MM.1S (cell line): ENCODE measurements at regions not wholly inside any gene's neighbourhood (a gene's known extent, or its start where the extent isn't known, plus 50 kb on each side); places are given as distances from the start of the nearest gene placed in this dataset.

Source experiments
- DNase-seq: peaks from one replicate; pipeline ENCODE4 v3.0.0-alpha.2; 2015
- H2AFZ ChIP-seq: fragments of 300-600 bp; sonication (generic); 2 replicates; pipeline ENCODE4 v1.6.0; 2016; ENCODE audit warnings: antibody characterized with exemption, low read length
- H3F3A ChIP-seq: fragments of 300-600 bp; sonication (generic); 2 replicates; pipeline ENCODE4 v1.6.1; 2016; ENCODE audit warnings: mild to moderate bottlenecking, antibody characterized with exemption, low read length, moderate library complexity, mixed read lengths; ENCODE audit not compliant: insufficient read depth
- H3K27ac ChIP-seq: fragments of 300-600 bp; sonication (generic); 2 replicates; pipeline ENCODE4 v1.5.1; 2016; ENCODE audit warnings: mild to moderate bottlenecking, low read length
- H3K27me3 ChIP-seq: fragments of 300-600 bp; sonication (generic); replicated peaks from 2 replicates; pipeline ENCODE4 v1.6.0; 2016; ENCODE audit warnings: low read length; ENCODE audit not compliant: insufficient read depth
- H3K36me3 ChIP-seq: fragments of 300-600 bp; sonication (generic); replicated peaks from 2 replicates; pipeline ENCODE4 v1.6.1; 2016; ENCODE audit warnings: mild to moderate bottlenecking, low read length, mixed read lengths; ENCODE audit not compliant: insufficient read depth
- H3K4me1 ChIP-seq: fragments of 300-600 bp; sonication (generic); 2 replicates; pipeline ENCODE4 v1.6.1; 2016; ENCODE audit warnings: low read length, mixed read lengths
- H3K4me2 ChIP-seq: fragments of 300-600 bp; sonication (generic); 2 replicates; pipeline ENCODE4 v1.6.0; 2016; ENCODE audit warnings: low read depth, low read length
- H3K4me3 ChIP-seq: fragments of 300-600 bp; sonication (generic); 2 replicates; pipeline ENCODE4 v1.5.1; 2016; ENCODE audit warnings: low read length, mixed read lengths
- H3K79me2 ChIP-seq: fragments of 300-600 bp; sonication (generic); 2 replicates; pipeline ENCODE4 v1.6.1; 2016; ENCODE audit warnings: mixed run types, low read length, mixed read lengths
- H3K9ac ChIP-seq: fragments of 300-600 bp; sonication (generic); 2 replicates; pipeline ENCODE4 v1.6.1; 2016; ENCODE audit warnings: low read length, mixed read lengths
- H3K9me2 ChIP-seq: fragments of 300-600 bp; sonication (generic); replicated peaks from 2 replicates; pipeline ENCODE4 v1.6.1; 2016; ENCODE audit warnings: mild to moderate bottlenecking, low read length, mixed read lengths; ENCODE audit not compliant: insufficient read depth
- H3K9me3 ChIP-seq: fragments of 300-600 bp; sonication (generic); replicated peaks from 2 replicates; pipeline ENCODE4 v1.6.1; 2016; ENCODE audit warnings: mild to moderate bottlenecking, low read length, mixed read lengths; ENCODE audit not compliant: insufficient read depth
- H4K20me1 ChIP-seq: fragments of 300-600 bp; sonication (generic); 2 replicates; pipeline ENCODE4 v1.6.1; 2016; ENCODE audit warnings: mild to moderate bottlenecking, low read length, moderate library complexity, mixed read lengths; ENCODE audit not compliant: insufficient read depth
- EZH2 ChIP-seq: fragments of 300-600 bp; sonication (generic); optimal IDR thresholded peaks from 2 replicates; pipeline ENCODE3; 2017; ENCODE audit warnings: low read depth, mild to moderate bottlenecking, antibody characterized with exemption, low read length, mixed read lengths
- EZH2phosphoT487 ChIP-seq: fragments of 300-600 bp; sonication (generic); IDR thresholded peaks from 2 replicates; pipeline ENCODE4 v1.6.1; 2018; ENCODE audit warnings: antibody characterized with exemption, low read length
- TF ChIP-seq, protein P1 (sequence below): fragments of 300-600 bp; sonication (generic); IDR thresholded peaks from 2 replicates; pipeline ENCODE4 v1.5.1; 2016; ENCODE audit warnings: antibody characterized with exemption, low read length, mixed read lengths

DNA sequence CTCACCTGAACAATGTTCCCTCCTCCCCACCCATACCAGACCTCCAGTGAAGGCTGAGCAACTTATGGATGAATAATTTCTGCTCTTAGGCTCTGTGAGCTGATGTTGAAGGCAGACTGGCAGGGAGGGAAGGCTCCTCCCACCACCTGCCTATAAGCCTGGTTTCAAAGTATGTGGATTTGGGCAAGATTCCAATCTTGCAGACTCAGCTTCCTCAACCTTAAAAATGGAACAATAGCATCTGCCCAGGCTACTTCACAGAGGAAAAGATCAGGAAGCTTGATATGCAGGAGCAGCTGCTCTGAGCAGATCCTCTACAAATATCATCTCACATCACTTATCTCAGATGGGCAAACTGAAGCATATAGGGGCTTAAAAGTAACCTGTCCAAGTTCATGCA is 112.2 kb downstream of the ZFP36L2 start:
- H3K9me3 ChIP-seq = no peaks in the 10 kb centered on the region
- H3K79me2 ChIP-seq = no peaks in the 10 kb centered on the region
- no peaks in the 10 kb centered on the region for H3K27me3 ChIP-seq
- H3K4me2 ChIP-seq = no peak overlapping the region
- H2AFZ ChIP-seq = no peak overlapping the region
- H3K4me3 ChIP-seq = no peak overlapping the region
- TF ChIP-seq EZH2phosphoT487 = no peak
- TF ChIP-seq, protein P1, sequence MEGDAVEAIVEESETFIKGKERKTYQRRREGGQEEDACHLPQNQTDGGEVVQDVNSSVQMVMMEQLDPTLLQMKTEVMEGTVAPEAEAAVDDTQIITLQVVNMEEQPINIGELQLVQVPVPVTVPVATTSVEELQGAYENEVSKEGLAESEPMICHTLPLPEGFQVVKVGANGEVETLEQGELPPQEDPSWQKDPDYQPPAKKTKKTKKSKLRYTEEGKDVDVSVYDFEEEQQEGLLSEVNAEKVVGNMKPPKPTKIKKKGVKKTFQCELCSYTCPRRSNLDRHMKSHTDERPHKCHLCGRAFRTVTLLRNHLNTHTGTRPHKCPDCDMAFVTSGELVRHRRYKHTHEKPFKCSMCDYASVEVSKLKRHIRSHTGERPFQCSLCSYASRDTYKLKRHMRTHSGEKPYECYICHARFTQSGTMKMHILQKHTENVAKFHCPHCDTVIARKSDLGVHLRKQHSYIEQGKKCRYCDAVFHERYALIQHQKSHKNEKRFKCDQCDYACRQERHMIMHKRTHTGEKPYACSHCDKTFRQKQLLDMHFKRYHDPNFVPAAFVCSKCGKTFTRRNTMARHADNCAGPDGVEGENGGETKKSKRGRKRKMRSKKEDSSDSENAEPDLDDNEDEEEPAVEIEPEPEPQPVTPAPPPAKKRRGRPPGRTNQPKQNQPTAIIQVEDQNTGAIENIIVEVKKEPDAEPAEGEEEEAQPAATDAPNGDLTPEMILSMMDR = no peak
- no peak for TF ChIP-seq EZH2
- DNase-seq = no peak
- no peaks in the 10 kb centered on the region for H3K9me2 ChIP-seq
- no peak overlapping the region for H3K27ac ChIP-seq
- no peaks in the 10 kb centered on the region for H3K4me1 ChIP-seq
- no peaks in the 10 kb centered on the region for H4K20me1 ChIP-seq
- H3K9ac ChIP-seq = no peak overlapping the region
- no peaks in the 10 kb centered on the region for H3F3A ChIP-seq
- no peaks in the 10 kb centered on the region for H3K36me3 ChIP-seq

DNA sequence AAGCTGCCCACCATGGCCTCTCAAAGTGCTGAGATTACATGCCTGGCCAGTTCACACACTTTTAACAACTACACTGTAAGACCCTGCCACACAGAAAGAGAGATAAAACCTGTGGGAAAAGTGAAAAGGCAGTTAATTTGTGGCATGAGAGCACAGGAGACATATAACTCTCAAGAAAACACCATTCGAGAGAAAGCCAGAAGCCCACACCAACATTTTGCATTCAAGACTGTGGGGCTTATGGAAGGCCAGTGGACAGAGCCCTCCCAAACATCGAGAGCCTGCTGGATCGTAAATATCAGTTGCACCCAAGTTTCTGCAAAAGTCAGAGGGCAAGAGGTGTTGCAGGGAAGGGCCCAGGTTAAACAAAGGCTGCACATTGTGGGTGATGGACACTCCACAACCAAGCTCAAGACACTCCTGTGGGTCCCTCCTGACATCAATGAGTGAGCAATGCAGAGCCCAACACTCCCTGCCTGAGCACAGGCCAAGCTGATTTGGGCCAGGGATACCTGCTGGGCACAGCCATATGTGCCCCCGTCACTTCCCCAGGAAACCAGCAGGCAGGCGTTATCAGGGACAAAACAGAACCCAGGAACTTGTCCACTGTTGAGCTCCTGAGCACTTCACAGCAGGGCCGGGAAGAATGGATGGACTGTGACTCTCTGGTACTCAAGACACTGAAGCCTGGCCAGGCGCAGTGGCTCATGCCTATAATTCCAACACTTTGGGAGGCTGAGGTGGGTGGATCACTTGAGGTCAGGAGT is 114.4 kb downstream of the ZFP36L2 start:
- TF ChIP-seq EZH2phosphoT487 (no peak), EZH2 (no peak)
- TF ChIP-seq, protein P1 = no peak
- Histone ChIP-seq H4K20me1 (no peaks in the 10 kb centered on the region), H3K36me3 (no peaks in the 10 kb centered on the region), H3K4me2 (no peak overlapping the region), H3K4me3 (no peak overlapping the region), H3K9me2 (no peaks in the 10 kb centered on the region), H3K27me3 (no peaks in the 10 kb centered on the region), H3K9ac (no peak overlapping the region), H2AFZ (no peak overlapping the region), H3K79me2 (no peaks in the 10 kb centered on the region), H3K9me3 (no peaks in the 10 kb centered on the region), H3K27ac (no peak overlapping the region), H3K4me1 (no peaks in the 10 kb centered on the region), H3F3A (no peaks in the 10 kb centered on the region)
- DNase-seq = no peak

DNA sequence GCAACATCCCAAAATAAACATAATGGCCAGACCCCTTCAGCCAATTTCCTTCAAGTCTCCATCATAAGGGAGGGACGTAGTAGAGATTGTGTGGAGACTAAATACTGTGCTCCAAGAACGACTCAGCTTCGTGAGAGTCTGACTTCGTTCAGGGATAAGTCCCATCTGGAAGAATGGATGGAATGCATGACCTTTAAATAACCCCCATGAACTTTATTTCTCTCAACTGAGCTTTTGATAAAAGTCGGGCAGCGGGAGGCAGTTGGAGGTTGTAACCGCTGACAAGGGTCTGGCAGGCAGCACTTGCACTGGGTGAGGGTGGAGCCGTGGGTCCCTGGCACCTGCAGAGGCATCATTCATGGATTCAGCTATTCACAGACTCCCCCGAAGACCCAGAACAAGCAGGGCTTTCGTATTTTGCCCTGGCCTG is 115.9 kb downstream of the ZFP36L2 start:
- Histone ChIP-seq H3K9me2 (no peaks in the 10 kb centered on the region), H3K27ac (no peak overlapping the region)
- DNase-seq = no peak

More for the DNA sequence above, 115.9 kb downstream of the ZFP36L2 start:
- Histone ChIP-seq H3K4me1 (no peaks in the 10 kb centered on the region), H3K4me3 (no peak overlapping the region), H3K9me3 (no peaks in the 10 kb centered on the region), H3K9ac (no peak overlapping the region), H3F3A (no peaks in the 10 kb centered on the region), H3K27me3 (no peaks in the 10 kb centered on the region), H4K20me1 (no peaks in the 10 kb centered on the region), H3K79me2 (no peaks in the 10 kb centered on the region), H3K36me3 (no peaks in the 10 kb centered on the region), H2AFZ (no peak overlapping the region), H3K4me2 (no peak overlapping the region)
- TF ChIP-seq EZH2 (no peak), EZH2phosphoT487 (no peak)
- TF ChIP-seq, protein P1 = no peak
